NCI-H2196 treated with DMSO at 0.1 percent for 48 hours (cell line): ENCODE measurements at regions not wholly inside any gene's neighbourhood (a gene's known extent, or its start where the extent isn't known, plus 50 kb on each side); places are given as distances from the start of the nearest gene placed in this dataset.
"Not testable (repeated sequence)": the region's sequence is repeated elsewhere in the genome, so short reads cannot be mapped to it uniquely, and the experiment has no call there.

Source experiments
- DNase-seq: peaks from one replicate; lab custom pipeline; 2025; ENCODE audit not compliant: unreplicated experiment; lab: John Stamatoyannopoulos, UW

DNA sequence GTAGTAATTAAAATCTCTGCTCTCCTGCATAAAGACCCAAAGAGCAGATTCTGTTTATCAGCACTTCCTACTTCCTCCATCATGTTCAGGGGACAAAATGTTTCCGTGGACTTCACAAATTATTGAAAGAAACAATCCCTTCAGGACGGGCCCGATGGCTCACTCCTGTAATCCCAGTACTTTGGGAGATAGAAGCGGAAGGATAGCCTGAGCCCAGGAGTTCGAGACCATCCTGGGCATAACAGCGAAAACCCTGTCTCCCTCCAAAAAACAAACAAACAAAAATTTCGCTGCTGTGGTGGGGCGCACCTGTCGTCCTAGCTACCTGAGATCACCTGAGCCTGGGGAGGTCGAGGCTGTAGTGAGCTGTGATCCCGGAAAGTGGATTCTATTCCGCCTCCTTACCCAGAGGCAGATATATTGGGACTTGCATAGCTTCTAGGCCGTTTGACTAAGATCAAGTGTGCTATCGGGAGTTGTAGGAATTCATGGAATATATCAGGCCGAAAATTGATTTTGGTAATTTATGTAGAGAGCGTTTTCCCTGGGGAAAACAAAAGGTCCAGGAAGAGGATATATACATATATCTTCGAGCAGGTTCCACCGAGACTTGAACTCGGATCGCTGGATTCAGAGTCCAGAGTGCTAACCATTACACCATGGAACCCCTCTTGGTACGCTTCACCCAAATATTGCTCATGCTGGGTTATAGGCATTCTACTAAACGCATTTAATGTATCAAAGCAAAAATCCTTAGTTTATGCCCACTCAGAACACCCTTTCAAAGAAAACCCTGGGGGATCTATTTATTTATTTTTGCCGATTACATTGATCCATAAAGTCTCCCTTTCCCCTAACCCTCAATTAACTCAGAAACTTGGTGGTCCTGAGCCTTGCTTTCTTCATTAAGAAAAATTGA is 74.5 kb upstream of the ZNF184 start:
- DNase-seq = no peak

DNA sequence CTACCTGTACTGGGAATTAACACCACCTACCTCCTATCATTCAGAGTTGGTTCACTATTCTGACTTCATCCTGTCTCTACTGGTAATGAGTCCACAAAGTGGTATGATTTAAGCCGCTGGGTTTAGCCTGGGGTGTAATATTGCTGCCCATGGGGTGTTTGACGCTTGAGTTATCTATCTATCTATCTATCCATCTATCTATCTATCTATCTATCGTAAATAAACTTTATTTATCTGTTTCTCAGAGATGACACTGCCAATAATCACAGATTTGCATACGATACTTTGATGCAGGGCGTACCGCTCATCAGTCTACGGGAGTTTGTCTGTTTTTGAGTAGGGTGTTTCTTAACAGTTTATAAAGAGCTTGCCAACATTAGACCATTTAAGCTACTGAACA is 73.6 kb upstream of the ZNF184 start:
- DNase-seq = no peak

DNA sequence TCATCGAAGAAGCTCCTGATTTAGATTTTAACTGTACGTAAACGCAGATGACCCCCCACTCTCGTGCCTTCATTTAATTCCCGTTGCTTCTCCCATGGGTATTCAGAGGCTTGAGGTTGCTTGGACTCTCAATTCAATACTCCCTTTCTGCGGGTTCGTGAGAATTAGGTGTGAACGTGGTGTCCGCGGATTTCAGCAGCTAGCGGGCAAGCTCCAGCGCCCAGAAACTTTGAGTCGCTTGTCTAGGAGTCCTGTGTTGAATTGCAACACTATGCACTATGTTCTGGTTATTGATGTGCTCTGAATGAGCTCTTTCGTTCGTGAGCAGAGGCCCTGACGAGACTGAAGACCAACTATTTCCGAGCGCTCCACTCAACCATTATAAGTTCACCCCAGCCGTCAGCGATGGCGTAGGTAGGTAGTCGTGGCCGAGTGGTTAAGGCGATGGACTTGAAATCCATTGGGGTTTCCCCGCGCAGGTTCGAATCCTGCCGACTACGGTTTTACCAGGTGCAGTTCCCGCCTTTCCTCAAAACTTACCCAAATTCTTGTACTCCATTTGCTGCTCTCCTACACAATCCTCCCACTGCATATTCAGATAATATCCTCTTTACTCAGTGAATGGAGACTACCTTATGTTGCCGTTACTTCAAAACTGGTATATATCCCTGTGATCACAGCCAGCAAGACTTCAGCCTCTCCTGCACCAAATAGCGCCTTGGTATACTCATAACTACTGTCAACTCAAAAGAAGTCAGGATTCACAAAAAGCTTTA is 72.6 kb upstream of the ZNF184 start:
- DNase-seq = no peak

- no peak for DNase-seq
Measured at GRCh38 chr6:27544612-27545260, 71.8 kb upstream of the ZNF184 start.

DNA sequence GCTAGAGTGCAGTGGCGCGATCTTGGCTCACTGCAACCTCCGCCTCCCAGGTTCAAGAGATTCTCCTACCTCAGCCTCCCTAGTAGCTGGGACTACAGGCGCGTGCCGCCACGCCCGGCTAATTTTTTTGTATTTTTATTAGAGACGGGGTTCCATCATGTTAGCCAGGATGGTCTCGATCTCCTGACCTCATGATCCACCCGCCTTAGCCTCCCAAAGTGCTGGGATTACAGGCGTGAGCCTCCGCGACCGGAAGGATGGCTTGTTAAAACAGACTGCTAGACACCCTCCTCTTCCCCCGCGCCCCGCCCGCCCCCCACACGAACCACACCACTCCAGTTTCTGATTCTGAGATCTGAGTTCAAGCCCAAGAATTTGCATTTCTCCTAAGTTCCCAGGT is 71.2 kb upstream of the ZNF184 start:
- not testable (repeated sequence) for DNase-seq

DNA sequence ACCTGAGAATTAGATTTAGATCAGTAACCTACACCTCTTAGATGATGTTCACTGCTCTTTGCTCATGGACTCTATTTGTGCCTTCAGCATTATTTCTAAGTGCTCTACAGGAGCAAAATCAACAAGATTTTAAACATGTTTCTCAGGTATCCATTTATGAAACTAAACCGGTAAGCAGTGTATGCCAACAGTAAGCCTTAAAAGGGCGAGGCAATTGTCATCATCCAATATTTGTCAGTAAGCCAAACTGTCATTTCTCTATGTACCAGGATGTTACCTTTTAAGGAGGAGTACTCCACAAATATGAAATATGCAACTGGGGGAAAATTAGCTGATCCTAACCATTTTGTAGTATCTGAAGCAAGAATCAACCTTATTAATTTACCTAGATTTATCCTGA is 69.6 kb upstream of the ZNF184 start:
- DNase-seq = no peak

- no peak for DNase-seq
Measured at GRCh38 chr6:27541933-27542297, 69.0 kb upstream of the ZNF184 start.

- DNase-seq = no peak
Measured at GRCh38 chr6:27541212-27541932, 68.5 kb upstream of the ZNF184 start.

DNA sequence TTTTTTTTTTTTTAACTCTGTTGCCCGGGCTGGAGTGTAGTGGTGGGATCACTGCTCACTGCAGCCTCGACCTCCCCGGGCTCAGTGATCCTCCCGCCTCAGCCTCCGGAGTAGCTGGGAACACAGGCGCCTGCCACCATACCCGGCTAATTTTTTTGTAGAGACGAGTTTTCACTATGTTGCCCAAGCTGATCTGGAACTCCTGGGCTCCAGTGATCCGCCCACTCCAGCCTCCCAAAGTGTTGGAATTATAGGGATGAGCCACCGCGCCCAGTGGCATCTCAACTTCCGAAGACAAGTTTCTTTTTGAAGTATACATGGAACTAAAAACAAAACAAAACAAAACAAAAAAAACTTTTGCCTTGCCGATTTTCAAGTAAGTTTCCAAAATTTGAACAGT is 66.6 kb upstream of the ZNF184 start:
- DNase-seq = no peak

DNA sequence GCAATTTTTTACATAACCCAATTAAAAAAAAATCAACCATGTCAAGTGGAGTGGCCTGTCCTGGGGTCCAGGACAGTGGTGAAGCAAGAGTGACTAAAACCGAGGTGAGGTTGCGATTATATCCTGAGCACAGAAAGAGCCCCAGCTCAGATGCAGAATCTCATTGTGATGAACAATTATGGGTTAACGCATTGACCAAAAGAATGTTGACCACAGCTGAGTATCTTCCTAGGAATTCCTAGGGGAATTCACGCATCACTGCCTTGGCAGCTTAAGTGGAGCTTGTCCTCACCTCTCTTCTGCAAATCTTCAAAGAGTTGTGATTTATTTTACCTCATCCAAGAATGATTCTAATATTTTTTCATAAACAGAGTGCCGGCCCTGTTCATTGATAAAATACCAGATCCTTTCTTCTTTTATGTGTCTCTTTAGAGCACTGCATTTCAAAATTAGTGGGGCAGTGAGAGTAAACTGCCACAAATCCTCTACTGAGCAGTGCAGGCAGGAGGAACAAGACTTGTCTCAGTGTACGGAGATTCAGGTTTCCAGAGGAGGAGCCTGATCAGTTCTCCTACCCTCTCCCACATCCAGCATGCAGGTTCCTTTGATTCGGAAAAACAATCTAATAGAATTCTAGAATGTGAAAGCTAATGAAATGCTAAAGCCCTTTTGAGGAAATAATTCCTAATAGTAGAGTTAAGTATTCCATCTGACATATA is 60.1 kb upstream of the ZNF184 start:
- no peak for DNase-seq

DNA sequence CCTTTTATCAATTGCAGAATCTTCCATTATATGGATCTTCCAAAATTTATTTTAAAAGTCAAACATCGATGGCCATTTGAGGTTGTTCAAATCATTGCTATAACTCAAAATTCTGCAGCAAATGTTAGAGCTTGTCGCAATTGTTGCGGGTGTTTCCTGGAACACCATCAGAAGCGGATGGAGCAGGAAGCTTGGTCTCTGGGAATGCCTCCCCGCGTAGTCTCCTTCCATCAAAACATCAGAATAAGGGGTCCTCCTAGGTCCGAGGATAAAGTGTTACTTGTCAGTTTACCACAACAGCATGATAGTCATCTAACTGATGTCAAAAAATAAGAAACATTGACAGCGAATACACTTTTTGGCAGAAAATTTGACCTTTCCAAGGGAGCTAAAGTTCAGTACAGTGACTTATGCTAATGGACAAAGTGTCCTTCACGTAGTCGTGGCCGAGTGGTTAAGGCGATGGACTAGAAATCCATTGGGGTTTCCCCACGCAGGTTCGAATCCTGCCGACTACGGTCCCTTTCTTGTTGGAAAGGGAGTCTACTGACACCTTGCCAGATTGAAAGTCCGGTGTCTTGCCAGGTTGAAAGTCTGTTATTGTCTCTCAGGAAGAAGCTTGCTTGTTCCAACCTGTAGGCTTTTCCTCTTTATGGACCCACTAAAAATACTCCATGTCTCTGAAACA is 59.0 kb upstream of the ZNF184 start:
- DNase-seq = no peak

- not testable (repeated sequence) for DNase-seq
Measured at GRCh38 chr6:27529796-27530195, 56.9 kb upstream of the ZNF184 start.

- DNase-seq = no peak
Measured at GRCh38 chr6:27528714-27529113, 55.8 kb upstream of the ZNF184 start.
